IMR-90 (cell line): ENCODE measurements at regions not wholly inside any gene's neighbourhood (a gene's known extent, or its start where the extent isn't known, plus 50 kb on each side); places are given as distances from the start of the nearest gene placed in this dataset.
A peak's percentile ranks its signal among the peaks of the same experiment; 100 is the strongest.

Experiments used
- ATAC-seq: fragments of 200-7000 bp; cut with Tn5 transposase; 2 replicates; pipeline ENCODE4 v1.9.1; 2020; ENCODE audit warnings: low read depth, mild to moderate bottlenecking, moderate library complexity
- BruUV-seq: library from RNA; stranded (reverse); fragments of 400-500 nt; replicated peaks from 2 replicates; lab custom pipeline; 2021; lab: Mats Ljungman, UMichigan
- CTCF ChIA-PET: fragments of 300-600 bp; formaldehyde crosslinking; extraction: SDS; loops from one replicate; lab custom pipeline; 2021; ENCODE audit warnings: antibody characterized with exemption; lab: Yijun Ruan, JAX
- POLR2A ChIA-PET: fragments of 300-600 bp; sonication (Branson Sonifier 250); formaldehyde crosslinking; loops from one replicate; lab custom pipeline; 2022; ENCODE audit warnings: antibody characterized with exemption; ENCODE audit not compliant: unreplicated experiment; lab: Charles Lee
- DNase-seq: peaks from one replicate; pipeline ENCODE4 v3.0.0; 2013
- H2AFZ ChIP-seq: replicated peaks from 2 replicates; pipeline ENCODE3; 2013; ENCODE audit warnings: low read length, mild to moderate bottlenecking; ENCODE audit not compliant: poor library complexity
- H2AK5ac ChIP-seq: 2 replicates; pipeline ENCODE4 v1.6.1; 2013; ENCODE audit warnings: low read depth, low read length, inconsistent platforms
- H2AK9ac ChIP-seq: replicated peaks from 2 replicates; pipeline ENCODE3; 2013; ENCODE audit warnings: mild to moderate bottlenecking, low read depth, low read length, moderate library complexity; ENCODE audit not compliant: poor library complexity
- H2BK120ac ChIP-seq: 2 replicates; pipeline ENCODE4 v1.6.1; 2013; ENCODE audit warnings: low read depth, low read length, inconsistent platforms
- H2BK15ac ChIP-seq: 3 replicates; pipeline ENCODE4 v1.6.1; 2013; ENCODE audit warnings: low read depth, low read length, inconsistent platforms
- H2BK20ac ChIP-seq: 2 replicates; pipeline ENCODE4 v1.6.1; 2013; ENCODE audit warnings: low read depth, mild to moderate bottlenecking, inconsistent platforms, low read length, moderate library complexity
- H2BK5ac ChIP-seq: 2 replicates; pipeline ENCODE4 v1.6.1; 2013; ENCODE audit warnings: mild to moderate bottlenecking, low read depth, low read length, inconsistent platforms; ENCODE audit not compliant: poor library complexity, severe bottlenecking
- H3K14ac ChIP-seq: replicated peaks from 2 replicates; pipeline ENCODE4 v1.6.1; 2013; ENCODE audit warnings: low read depth, low read length, inconsistent platforms
- H3K18ac ChIP-seq: 2 replicates; pipeline ENCODE4 v1.6.1; 2013; ENCODE audit warnings: low read depth, low read length, control low read depth
- H3K23ac ChIP-seq: 2 replicates; pipeline ENCODE4 v1.6.1; 2013; ENCODE audit warnings: low read depth, low read length, inconsistent platforms
- H3K27ac ChIP-seq: 2 replicates; pipeline ENCODE4 v1.5.1; 2013; ENCODE audit warnings: mild to moderate bottlenecking, control low read depth, low read length; ENCODE audit not compliant: insufficient read depth
- H3K27me3 ChIP-seq: 2 replicates; pipeline ENCODE4 v1.6.1; 2013; ENCODE audit warnings: low read length; ENCODE audit not compliant: control insufficient read depth, insufficient read depth
- H3K36me3 ChIP-seq: 2 replicates; pipeline ENCODE4 v1.6.1; 2013; ENCODE audit warnings: low read length, mixed read lengths; ENCODE audit not compliant: control insufficient read depth, insufficient read depth
- H3K4ac ChIP-seq: 2 replicates; pipeline ENCODE4 v1.6.1; 2013; ENCODE audit warnings: low read depth, low read length, inconsistent platforms
- H3K4me1 ChIP-seq: 2 replicates; pipeline ENCODE4 v1.6.1; 2013; ENCODE audit warnings: low read length, mixed read lengths; ENCODE audit not compliant: control insufficient read depth, insufficient read depth
- H3K4me2 ChIP-seq: 2 replicates; pipeline ENCODE4 v1.6.1; 2013; ENCODE audit warnings: low read depth, mild to moderate bottlenecking, control low read depth, low read length, moderate library complexity
- H3K4me3 ChIP-seq: 2 replicates; pipeline ENCODE4 v1.5.1; 2013; ENCODE audit warnings: low read depth, mild to moderate bottlenecking, control low read depth, low read length, moderate library complexity; ENCODE audit not compliant: insufficient read depth
- H3K56ac ChIP-seq: 2 replicates; pipeline ENCODE4 v1.6.1; 2013; ENCODE audit warnings: low read length, inconsistent platforms; ENCODE audit not compliant: insufficient read depth; ENCODE audit errors: extremely low read depth
- H3K79me1 ChIP-seq, 2 experiments: 2 replicates each; pipeline ENCODE4 v1.6.1; 2013; ENCODE audit warnings: low read length in 2 of 2, inconsistent platforms in 1 of 2, low read depth in 1 of 2
- H3K9ac ChIP-seq: 2 replicates; pipeline ENCODE4 v1.6.1; 2013; ENCODE audit warnings: low read depth, low read length, control low read depth
- H3K9me1 ChIP-seq: 2 replicates; pipeline ENCODE4 v1.6.1; 2013; ENCODE audit warnings: low read length, inconsistent platforms; ENCODE audit not compliant: insufficient read depth
- H3K9me3 ChIP-seq: 2 replicates; pipeline ENCODE4 v1.6.1; 2013; ENCODE audit warnings: low read length; ENCODE audit not compliant: control insufficient read depth, insufficient read depth
- H4K20me1 ChIP-seq: 2 replicates; pipeline ENCODE4 v1.6.1; 2013; ENCODE audit warnings: low read length, inconsistent platforms; ENCODE audit not compliant: insufficient read depth
- H4K5ac ChIP-seq: 2 replicates; pipeline ENCODE4 v1.6.1; 2013; ENCODE audit warnings: mild to moderate bottlenecking, low read depth, low read length, control low read depth
- H4K8ac ChIP-seq, 2 experiments: 2 replicates each; pipeline ENCODE4 v1.6.1; 2013; ENCODE audit warnings: low read depth in 2 of 2, low read length in 2 of 2, control low read depth in 1 of 2, inconsistent platforms in 1 of 2
- H4K91ac ChIP-seq: 2 replicates; pipeline ENCODE4 v1.6.1; 2013; ENCODE audit warnings: low read depth, low read length, inconsistent platforms; ENCODE audit not compliant: insufficient read depth
- CEBPB ChIP-seq: IDR thresholded peaks from 2 replicates; pipeline ENCODE4 v1.6.1; 2012; ENCODE audit warnings: low read depth, low read length, improper control_type of control experiment
- CTCF ChIP-seq: conservative IDR thresholded peaks from 2 replicates; pipeline ENCODE4 v1.5.1; 2012; ENCODE audit warnings: mild to moderate bottlenecking, low read depth, low read length, improper control_type of control experiment
- MAFK ChIP-seq: IDR thresholded peaks from 2 replicates; pipeline ENCODE4 v1.6.1; 2012; ENCODE audit warnings: low read depth, low read length, improper control_type of control experiment
- NFE2L2 ChIP-seq: fragments of 150-350 bp; IDR thresholded peaks from 2 replicates; pipeline ENCODE4 v1.6.1; 2016; ENCODE audit warnings: low read depth, mild to moderate bottlenecking, low read length
- RAD21 ChIP-seq: IDR thresholded peaks from 2 replicates; pipeline ENCODE4 v1.6.1; 2012; ENCODE audit warnings: low read length, improper control_type of control experiment
- RCOR1 ChIP-seq: IDR thresholded peaks from 2 replicates; pipeline ENCODE4 v1.6.1; 2012; ENCODE audit warnings: mild to moderate bottlenecking, low read length, improper control_type of control experiment; ENCODE audit not compliant: insufficient replicate concordance
- RFX5 ChIP-seq: IDR thresholded peaks from 2 replicates; pipeline ENCODE4 v1.8.0; 2012; ENCODE audit warnings: low read depth, mild to moderate bottlenecking, low read length, moderate library complexity
- WGBS, 2 experiments: methylation state at CpG; one replicate each; pipeline versions ENCODE4 v1.1.5 to v1.1.7; 2013; ENCODE audit warnings: missing lambda C conversion rate in 2 of 2; ENCODE audit not compliant: insufficient read length in 1 of 2; ENCODE audit errors: extremely low coverage in 2 of 2; 5-methylcytosine and 5-hydroxymethylcytosine counted together
- dilution Hi-C: fragments of 300-500 bp; cut with HindIII; formaldehyde crosslinking; loops from one replicate; pipeline ENCODE4 v1.14.3; 2018; ENCODE audit warnings: low sequenced_read_pairs; ENCODE audit not compliant: unreplicated experiment
- in situ Hi-C: fragments of 300-500 bp; cut with MboI; formaldehyde crosslinking; loops from 3 replicates; pipeline ENCODE4 v1.14.3; 2019; ENCODE audit warnings: low sequenced_read_pairs, inconsistent platforms, mixed read lengths
- intact Hi-C: fragments of 100-400 bp; cut with micrococcal nuclease; formaldehyde crosslinking; loops from 2 replicates; pipeline ENCODE4 v1.10.0; 2022

DNA sequence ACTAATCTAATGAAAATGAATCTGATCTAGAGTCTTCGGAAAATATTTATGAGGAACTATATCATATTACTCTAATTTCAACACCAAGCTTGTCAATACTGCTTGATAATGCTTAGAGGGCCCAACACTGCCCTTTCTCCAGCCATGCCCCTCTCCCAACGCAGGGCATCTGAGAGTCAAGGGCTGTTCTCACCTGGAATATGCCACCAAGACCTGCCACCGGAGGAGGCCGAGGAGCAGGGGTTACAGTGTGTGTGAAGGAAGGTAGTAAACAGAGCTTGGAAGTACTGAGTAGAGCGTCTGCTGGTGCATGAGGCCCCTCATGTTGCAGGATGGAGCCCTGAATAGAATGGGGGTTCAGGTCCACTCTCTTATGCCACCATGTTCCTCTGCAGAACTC is 301.3 kb upstream of the MPDZ start:
- Histone ChIP-seq H3K18ac (no peak overlapping the region), H3K27ac (no peak overlapping the region), H4K8ac (no peak overlapping the region), H3K27me3 (no peaks in the 10 kb centered on the region), H3K56ac (no peak overlapping the region), H2BK5ac (no peak overlapping the region), H2AK5ac (no peak overlapping the region), H3K9me3 (no peaks in the 10 kb centered on the region), H3K9ac (no peak overlapping the region), H2BK15ac (no peak overlapping the region), H4K5ac (no peak overlapping the region), H3K4me2 (no peak overlapping the region), H3K4ac (no peak overlapping the region), H3K9me1 (no peaks in the 10 kb centered on the region), H2BK120ac (no peak overlapping the region), H3K14ac (no peak overlapping the region), H4K91ac (no peak overlapping the region), H3K4me1 (no peaks in the 10 kb centered on the region), H3K36me3 (no peaks in the 10 kb centered on the region), H3K79me1 (no peaks in the 10 kb centered on the region), H4K20me1 (no peaks in the 10 kb centered on the region), H2AFZ (peak overlapping the region; percentile 32), H2AK9ac (peak overlapping the region; percentile 42), H3K23ac (no peak overlapping the region), H3K4me3 (no peak overlapping the region), H2BK20ac (no peak overlapping the region)
- POLR2A ChIA-PET: no interaction called here
- DNase-seq (no peak), ATAC-seq (no peak)
- WGBS, 2 experiments: no CpG with 5 or more reads among the region's 5 CpGs
- intact Hi-C loops: no loop called here
- TF ChIP-seq RCOR1 (no peak), CTCF (no peak), RAD21 (no peak), MAFK (no peak), RFX5 (no peak), NFE2L2 (no peak), CEBPB (no peak)
- dilution Hi-C loops: no loop called here
- no TSS peak for BruUV-seq
- in situ Hi-C loops: no loop called here
- CTCF ChIA-PET: no interaction called here
